ENCODE measurements at regions not wholly inside any gene's neighbourhood (a gene's known extent, or its start where the extent isn't known, plus 50 kb on each side); places are given as distances from the start of the nearest gene placed in this dataset.

GRCh38 chr5:34562791-34563190 is 93.3 kb upstream of the RAI14 start:
- intact Hi-C loops (cut with DNase I) = no loop called here
- Histone ChIP-seq H3K27me3 (ENCODE audit: low read depth) (no peaks in the 10 kb centered on the region), H3K27ac (no peak overlapping the region), H3K36me3 (no peaks in the 10 kb centered on the region), H3K4me3 (no peak overlapping the region), H3K4me1 (no peaks in the 10 kb centered on the region), H3K9me3 (no peaks in the 10 kb centered on the region)
- TF ChIP-seq CTCF (IDR thresholded peaks at IDR 0.05) = no peak
- DNase-seq (no peak), ATAC-seq (no peak)

DNA sequence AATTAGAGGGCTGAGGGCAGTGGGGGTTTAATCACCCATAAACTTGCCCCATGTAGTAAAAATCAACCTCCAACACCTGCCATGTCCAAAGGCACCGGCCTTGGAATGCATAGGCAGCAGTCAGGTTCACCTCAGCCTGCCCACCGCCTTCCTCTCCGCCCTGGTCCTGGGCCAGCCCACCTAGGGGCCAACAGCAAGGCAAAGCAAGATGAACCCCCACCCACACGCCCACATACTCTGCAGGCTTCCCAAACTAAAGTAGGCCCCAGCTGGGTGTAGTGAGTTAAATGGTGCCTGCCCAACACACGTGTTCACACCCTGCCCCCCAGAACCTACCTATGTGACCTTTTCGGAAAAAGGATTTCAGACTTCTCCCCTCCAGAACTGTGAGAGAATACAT is 92.9 kb upstream of the RAI14 start:
- no peaks in the 10 kb centered on the region for H3K36me3 ChIP-seq
- H3K27ac ChIP-seq = no peak overlapping the region
- ATAC-seq = peak in 1 of 2 donors; percentile 18
- no peak for TF ChIP-seq CTCF (IDR thresholded peaks at IDR 0.05)
- no peaks in the 10 kb centered on the region for H3K4me1 ChIP-seq
- H3K27me3 ChIP-seq (ENCODE audit: low read depth) = no peaks in the 10 kb centered on the region
- H3K4me3 ChIP-seq = no peak overlapping the region
- no peaks in the 10 kb centered on the region for H3K9me3 ChIP-seq
- intact Hi-C loops (cut with DNase I) = no loop called here
- no peak for DNase-seq

GRCh38 chr5:34563931-34564709 is 92.0 kb upstream of the RAI14 start:
- no peaks in the 10 kb centered on the region for H3K4me1 ChIP-seq
- no peak overlapping the region for H3K27ac ChIP-seq
- no peak for TF ChIP-seq CTCF (IDR thresholded peaks at IDR 0.05)
- H3K36me3 ChIP-seq = no peaks in the 10 kb centered on the region
- no peak overlapping the region for H3K4me3 ChIP-seq
- ATAC-seq (peak in 1 of 2 donors; percentile 13), DNase-seq (no peak)
- H3K9me3 ChIP-seq = no peaks in the 10 kb centered on the region
- H3K27me3 ChIP-seq (ENCODE audit: low read depth) = no peaks in the 10 kb centered on the region
- intact Hi-C loops (cut with DNase I) = no loop called here

DNA sequence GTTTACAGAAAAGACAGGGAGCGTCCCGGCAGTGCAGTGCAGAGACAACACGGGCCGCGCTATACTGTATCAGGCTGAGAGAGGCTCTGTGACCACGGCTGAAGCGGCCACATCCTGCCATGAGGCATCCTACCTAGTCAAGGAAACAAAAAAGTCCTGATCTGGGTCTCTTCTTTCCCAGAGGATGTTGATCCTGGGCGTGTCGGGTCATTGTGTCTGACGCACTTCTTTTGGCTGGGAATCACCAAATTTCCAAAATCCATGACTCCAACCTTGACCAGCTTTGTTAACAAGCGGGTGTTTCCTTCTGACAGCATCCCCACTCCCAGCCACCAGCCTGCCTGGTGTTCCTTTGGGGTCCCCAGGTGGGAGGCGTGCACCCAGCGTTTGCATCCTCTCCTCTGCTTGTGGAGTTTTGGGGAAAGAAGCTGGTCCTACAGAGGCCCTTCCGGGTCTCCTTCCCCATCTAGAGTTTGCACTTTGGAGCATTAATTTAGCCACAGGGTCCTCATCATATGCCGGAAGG is 91.4 kb upstream of the RAI14 start:
- peak in 1 of 2 donors; percentile 36 for ATAC-seq
- Histone ChIP-seq H3K27me3 (ENCODE audit: low read depth) (no peaks in the 10 kb centered on the region), H3K36me3 (no peaks in the 10 kb centered on the region), H3K4me3 (no peak overlapping the region), H3K4me1 (no peaks in the 10 kb centered on the region), H3K27ac (no peak overlapping the region), H3K9me3 (no peaks in the 10 kb centered on the region)
- no peak for TF ChIP-seq CTCF (IDR thresholded peaks at IDR 0.05)
- DNase-seq = no peak
- intact Hi-C loops (cut with DNase I) = no loop called here

DNA sequence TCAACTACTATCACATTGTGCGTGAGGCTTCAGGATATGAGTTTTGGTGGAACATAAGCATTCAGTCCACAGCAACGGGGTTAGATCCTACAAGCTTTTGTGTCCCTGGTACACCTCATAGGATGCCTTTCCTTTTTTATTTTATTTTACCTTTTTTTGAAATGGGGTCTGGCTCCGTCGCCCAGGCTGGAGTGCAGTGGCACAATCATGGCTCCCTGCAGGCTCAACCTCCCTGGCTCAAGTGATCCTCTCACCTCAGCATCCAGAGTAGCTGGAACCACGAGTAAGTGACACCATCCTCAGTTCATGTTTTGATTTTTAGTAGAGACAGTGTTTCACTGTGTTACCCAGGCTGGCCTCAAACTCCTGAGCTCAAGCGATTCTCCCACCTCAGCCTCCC is 86.0 kb upstream of the RAI14 start:
- no peaks in the 10 kb centered on the region for H3K9me3 ChIP-seq
- H3K4me1 ChIP-seq = no peaks in the 10 kb centered on the region
- ATAC-seq = no peak
- H3K36me3 ChIP-seq = no peaks in the 10 kb centered on the region
- DNase-seq = no peak
- no peak for TF ChIP-seq CTCF (IDR thresholded peaks at IDR 0.05)
- no peak overlapping the region for H3K27ac ChIP-seq
- H3K27me3 ChIP-seq (ENCODE audit: low read depth) = no peaks in the 10 kb centered on the region
- intact Hi-C loops (cut with DNase I) = no loop called here
- no peak overlapping the region for H3K4me3 ChIP-seq
